ENCODE measurements at regions not wholly inside any gene's neighbourhood (a gene's known extent, or its start where the extent isn't known, plus 50 kb on each side); places are given as distances from the start of the nearest gene placed in this dataset.
A peak's percentile ranks its signal among the peaks of the same experiment; 100 is the strongest.

GRCh38 chr5:133779828-133780475 lies 167.6 kb upstream of the FSTL4 start:
- Histone ChIP-seq H3K9me3 (ENCODE audit: severe bottlenecking) (no peaks in the 10 kb centered on the region), H3K4me3 (ENCODE audit: low read depth, low read length) (no peak overlapping the region), H3K27ac (no peak overlapping the region), H3K36me3 (no peaks in the 10 kb centered on the region), H3K27me3 (ENCODE audit: insufficient read depth, low read depth, severe bottlenecking) (no peaks in the 10 kb centered on the region)
- TF ChIP-seq CTCF (IDR thresholded peaks at IDR 0.05; ENCODE audit: low read depth, low read length): peak; percentile 47; the same call in 1 of the 2 replicates
- DNase-seq: peak; percentile 15

GRCh38 chr5:133778636-133779035 lies 166.3 kb upstream of the FSTL4 start:
- H3K4me3 ChIP-seq (ENCODE audit: low read depth, low read length): no peak overlapping the region

GRCh38 chr5:133777951-133778350 lies 165.6 kb upstream of the FSTL4 start:
- H3K36me3 ChIP-seq: no peaks in the 10 kb centered on the region
- no peak for DNase-seq
- no peak for TF ChIP-seq CTCF (IDR thresholded peaks at IDR 0.05; ENCODE audit: low read depth, low read length)

More at GRCh38 chr5:133778636-133779035, 166.3 kb upstream of the FSTL4 start:
- no peak for TF ChIP-seq CTCF (IDR thresholded peaks at IDR 0.05; ENCODE audit: low read depth, low read length)
- no peak for DNase-seq
- no peaks in the 10 kb centered on the region for H3K9me3 ChIP-seq (ENCODE audit: severe bottlenecking)
- no peaks in the 10 kb centered on the region for H3K27me3 ChIP-seq (ENCODE audit: insufficient read depth, low read depth, severe bottlenecking)
- H3K27ac ChIP-seq: no peak overlapping the region
- no peaks in the 10 kb centered on the region for H3K36me3 ChIP-seq

GRCh38 chr5:133775584-133776304 lies 163.4 kb upstream of the FSTL4 start:
- DNase-seq: no peak
- H3K4me3 ChIP-seq (ENCODE audit: low read depth, low read length): no peak overlapping the region
- H3K27ac ChIP-seq: no peak overlapping the region
- H3K27me3 ChIP-seq (ENCODE audit: insufficient read depth, low read depth, severe bottlenecking): no peaks in the 10 kb centered on the region
- TF ChIP-seq CTCF (IDR thresholded peaks at IDR 0.05; ENCODE audit: low read depth, low read length): no peak
- peaks cover 3% of the 10 kb centered on the region for H3K9me3 ChIP-seq (ENCODE audit: severe bottlenecking)
- no peaks in the 10 kb centered on the region for H3K36me3 ChIP-seq

More at GRCh38 chr5:133777951-133778350, 165.6 kb upstream of the FSTL4 start:
- no peaks in the 10 kb centered on the region for H3K9me3 ChIP-seq (ENCODE audit: severe bottlenecking)
- no peak overlapping the region for H3K4me3 ChIP-seq (ENCODE audit: low read depth, low read length)
- no peaks in the 10 kb centered on the region for H3K27me3 ChIP-seq (ENCODE audit: insufficient read depth, low read depth, severe bottlenecking)
- H3K27ac ChIP-seq: no peak overlapping the region

- Histone ChIP-seq H3K9me3 (ENCODE audit: severe bottlenecking) (peaks cover 3% of the 10 kb centered on the region), H3K4me3 (ENCODE audit: low read depth, low read length) (no peak overlapping the region), H3K36me3 (no peaks in the 10 kb centered on the region), H3K27ac (no peak overlapping the region), H3K27me3 (ENCODE audit: insufficient read depth, low read depth, severe bottlenecking) (no peaks in the 10 kb centered on the region)
- DNase-seq: no peak
- TF ChIP-seq CTCF (IDR thresholded peaks at IDR 0.05; ENCODE audit: low read depth, low read length): no peak
Measured at GRCh38 chr5:133773247-133774202, 161.2 kb upstream of the FSTL4 start.
